Stomach (tissue), 4 donors: ENCODE measurements at regions not wholly inside any gene's neighbourhood (a gene's known extent, or its start where the extent isn't known, plus 50 kb on each side); places are given as distances from the start of the nearest gene placed in this dataset.

Experiments
- CTCF ChIP-seq, 7 experiments: fragments of 450-650 bp in 4 of 7; fragments of 200-600 bp in 3 of 7; sonication (generic) in 3 of 7; IDR thresholded peaks; one replicate each; pipeline ENCODE4 v1.5.1; 2016 to 2019; ENCODE audit warnings: antibody characterized with exemption in 7 of 7, control low read depth in 2 of 7, mild to moderate bottlenecking in 1 of 7
- EP300 ChIP-seq: sonication (generic); formaldehyde crosslinking; IDR thresholded peaks from one replicate; pipeline ENCODE4 v1.6.1; 2017; ENCODE audit warnings: antibody characterized with exemption
- POLR2A ChIP-seq, 4 donors: fragments of 450-650 bp; IDR thresholded peaks; one replicate each; pipeline ENCODE4 v1.6.1; 2016; ENCODE audit warnings: antibody characterized with exemption in 4 of 4, control low read depth in 2 of 4, mild to moderate bottlenecking in 1 of 4, moderate library complexity in 1 of 4
- POLR2AphosphoS5 ChIP-seq, 3 donors: sonication (generic); formaldehyde crosslinking; IDR thresholded peaks; one replicate each; pipeline ENCODE4 v1.6.1; 2016; ENCODE audit warnings: antibody characterized with exemption in 3 of 3

- TF ChIP-seq CTCF (IDR thresholded peaks at IDR 0.05) (no peak), POLR2AphosphoS5 (IDR thresholded peaks at IDR 0.05) (no peak), POLR2A (IDR thresholded peaks at IDR 0.05) (no peak), EP300 (no peak)
Observed at GRCh38 chr19:30679153-30679702, 307.0 kb downstream of the ZNF536 start.
